GM18498 (cell line): ENCODE measurements at regions not wholly inside any gene's neighbourhood (a gene's known extent, or its start where the extent isn't known, plus 50 kb on each side); places are given as distances from the start of the nearest gene placed in this dataset.

Source experiments
- ATAC-seq: cut with Tn5 transposase; IDR thresholded peaks from one replicate; pipeline ENCODE4 v1.9.1; 2021; ENCODE audit warnings: mild to moderate bottlenecking, moderate library complexity; ENCODE audit not compliant: unreplicated experiment

DNA sequence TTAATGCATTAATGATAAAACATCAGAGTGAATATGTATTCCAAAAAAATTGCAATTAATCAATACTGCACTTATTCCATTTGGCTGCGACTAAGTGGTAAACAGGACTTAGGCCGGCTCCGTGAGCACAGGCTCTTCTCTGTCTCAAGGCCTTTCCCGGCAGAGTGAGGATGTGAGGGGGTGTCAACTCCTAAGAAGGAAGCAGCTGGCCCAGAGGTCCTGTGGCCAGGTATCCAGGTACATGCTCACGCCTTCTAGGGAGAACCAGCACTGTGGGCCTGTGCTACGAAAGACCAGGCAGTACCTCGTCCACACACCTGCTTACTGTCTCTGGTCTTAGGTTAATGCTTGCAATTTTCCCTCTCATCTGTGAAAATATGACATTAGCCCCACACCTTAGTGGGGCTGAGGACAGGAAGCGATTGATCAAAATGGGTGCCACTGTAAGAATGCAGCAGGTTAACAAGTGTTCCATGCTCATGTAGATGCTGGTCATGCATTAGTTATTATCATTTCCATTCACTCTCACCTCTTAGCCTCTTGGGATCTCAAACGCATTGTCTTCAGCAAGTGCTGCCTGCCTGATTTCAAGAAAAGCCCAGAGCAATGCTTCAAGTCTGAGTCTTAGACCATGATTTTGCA is 175.3 kb downstream of the ABHD5 start:
- ATAC-seq, result no peak

DNA sequence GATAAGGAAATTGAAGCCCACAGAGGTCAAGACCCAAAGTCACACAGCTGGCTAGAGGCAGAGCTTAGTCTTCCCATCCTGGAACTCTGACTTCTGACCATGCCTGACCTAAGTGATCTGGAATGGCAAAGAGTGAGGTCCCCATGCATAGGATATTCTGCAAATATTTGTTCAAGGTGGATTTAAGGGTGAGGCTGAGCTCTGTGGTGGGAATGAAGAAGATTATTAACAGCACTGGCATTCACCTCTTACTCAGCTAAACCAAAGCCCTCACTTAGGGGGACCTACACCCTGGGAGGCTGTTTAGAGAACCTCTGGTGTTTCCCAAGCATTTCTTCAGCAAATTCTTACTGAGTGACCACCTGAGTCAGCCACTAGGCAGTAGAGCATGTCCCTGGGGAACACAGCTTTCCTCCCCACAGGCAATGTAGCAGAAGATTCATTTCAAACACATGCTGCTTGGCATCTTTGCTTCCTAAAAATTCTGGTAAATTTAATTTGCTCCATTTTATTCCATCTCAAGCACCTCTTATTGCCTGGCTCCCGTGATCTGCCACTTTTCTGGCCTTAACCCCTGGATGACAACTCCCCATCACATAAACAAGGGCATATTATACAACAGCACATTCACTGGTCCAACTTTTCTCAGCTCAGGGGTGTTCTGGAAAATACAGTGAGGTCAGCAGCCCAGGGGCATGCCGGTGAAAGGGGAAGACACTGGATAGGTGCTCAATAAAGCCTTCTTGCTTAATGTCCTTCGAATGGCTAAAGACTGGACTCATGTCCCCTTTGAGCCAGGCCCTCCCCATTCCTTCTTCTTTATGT is 176.0 kb downstream of the ABHD5 start:
- ATAC-seq, result no peak

DNA sequence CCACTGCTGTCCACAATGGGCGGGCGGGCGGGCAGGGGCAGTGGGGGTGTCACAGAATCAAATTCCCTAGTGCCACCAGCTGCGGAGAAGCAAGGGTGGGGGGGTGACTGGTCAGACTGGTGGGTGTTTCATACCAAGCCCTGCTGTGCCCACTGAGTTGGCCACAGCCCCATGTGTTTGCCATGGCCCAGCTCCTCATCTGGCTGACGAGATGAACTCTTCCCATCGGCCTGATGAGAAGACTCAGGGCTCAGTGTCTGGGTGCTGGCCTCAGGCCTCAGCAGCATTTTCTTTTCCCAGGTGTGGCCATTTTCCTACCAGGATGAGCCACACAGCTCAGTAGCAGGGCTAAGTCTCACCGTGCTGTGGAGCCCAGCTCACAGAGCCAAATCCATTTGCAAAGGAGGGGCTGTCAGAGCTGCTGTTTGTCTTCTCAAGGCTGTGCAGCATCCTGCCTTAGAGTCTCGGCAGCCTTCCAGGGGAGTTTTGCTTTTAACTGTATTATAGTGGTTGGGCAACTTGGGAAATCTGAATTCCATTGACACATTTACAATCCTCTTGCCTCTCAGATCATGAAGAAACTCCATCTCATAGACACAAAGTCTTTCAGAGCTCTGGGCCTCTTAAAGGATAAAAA is 176.8 kb downstream of the ABHD5 start:
- ATAC-seq, result no peak

DNA sequence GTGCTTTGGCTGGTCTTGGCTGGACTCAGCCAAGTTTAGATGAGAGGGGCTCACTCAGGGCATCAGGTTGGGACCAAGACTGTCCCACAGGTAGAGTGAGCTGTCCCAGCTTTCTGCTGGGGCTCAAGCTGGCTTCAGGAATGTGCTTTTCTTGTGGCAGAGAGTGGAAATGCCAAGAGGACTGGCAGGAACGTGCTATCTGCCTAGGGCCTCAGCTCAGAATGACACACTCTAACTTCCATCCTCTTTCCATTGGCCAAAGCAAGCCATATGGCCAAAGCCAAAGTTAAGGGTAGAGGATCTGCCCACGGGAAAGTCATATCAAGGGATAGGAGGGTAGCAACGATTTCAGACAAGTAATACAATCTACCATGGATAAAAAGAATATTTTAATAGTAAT is 178.8 kb downstream of the ABHD5 start:
- ATAC-seq, result no peak

DNA sequence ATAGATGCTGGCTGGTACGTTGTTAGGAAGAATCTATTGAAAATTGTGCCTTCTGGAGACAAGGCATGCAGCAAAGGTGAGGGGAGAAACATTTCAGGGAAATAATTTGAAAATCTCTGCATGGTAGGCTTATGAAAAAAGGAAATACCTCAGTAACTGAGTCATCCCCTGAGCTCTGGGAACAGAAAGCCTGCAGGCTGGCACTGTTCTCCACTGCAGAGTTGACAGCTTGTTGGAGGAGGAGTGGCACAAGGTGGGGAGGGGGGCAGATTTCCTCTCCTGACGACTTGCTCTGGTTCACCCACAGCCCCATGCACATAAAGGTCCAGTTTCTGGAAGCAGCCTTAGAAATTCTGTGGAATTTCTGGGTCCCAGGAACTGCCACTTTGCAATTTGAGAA is 179.4 kb downstream of the ABHD5 start:
- no peak for ATAC-seq

DNA sequence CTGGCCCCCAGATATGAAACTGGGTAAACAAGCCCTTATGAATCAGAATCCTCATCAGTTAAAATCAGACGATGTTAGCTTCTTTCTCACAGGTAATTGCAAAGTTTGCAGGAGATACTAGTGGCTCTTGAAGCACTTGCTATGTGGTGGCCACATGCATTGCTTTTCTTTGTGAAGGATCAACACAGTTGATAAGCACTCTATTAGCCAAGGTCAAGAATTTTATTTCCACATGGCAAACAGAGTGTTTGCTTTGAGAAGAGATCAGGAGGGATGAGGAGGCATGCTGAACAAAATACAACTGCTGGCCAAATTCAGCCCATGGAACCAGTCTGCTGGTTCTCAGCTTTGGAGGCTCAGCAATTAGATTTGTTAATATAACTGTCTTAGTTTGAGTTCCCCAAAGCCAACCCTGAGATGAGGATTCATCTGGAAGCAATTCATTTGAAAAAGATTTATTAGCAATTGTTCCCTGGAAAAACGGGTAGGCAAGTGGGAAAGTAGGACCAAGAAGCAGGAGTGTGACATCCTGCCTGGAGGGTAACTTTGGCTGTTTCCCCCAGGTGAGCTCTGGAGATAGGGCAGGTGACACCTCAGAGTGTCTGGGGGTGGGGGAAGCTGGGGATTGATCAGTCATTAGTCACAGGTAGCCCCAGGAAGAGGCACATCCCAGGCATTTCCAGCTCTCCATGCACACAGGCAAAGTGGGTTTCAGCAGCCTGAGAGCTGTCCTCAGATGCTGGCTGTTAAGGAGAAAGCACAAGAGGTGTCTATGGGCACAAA is 180.3 kb downstream of the ABHD5 start:
- no peak for ATAC-seq

DNA sequence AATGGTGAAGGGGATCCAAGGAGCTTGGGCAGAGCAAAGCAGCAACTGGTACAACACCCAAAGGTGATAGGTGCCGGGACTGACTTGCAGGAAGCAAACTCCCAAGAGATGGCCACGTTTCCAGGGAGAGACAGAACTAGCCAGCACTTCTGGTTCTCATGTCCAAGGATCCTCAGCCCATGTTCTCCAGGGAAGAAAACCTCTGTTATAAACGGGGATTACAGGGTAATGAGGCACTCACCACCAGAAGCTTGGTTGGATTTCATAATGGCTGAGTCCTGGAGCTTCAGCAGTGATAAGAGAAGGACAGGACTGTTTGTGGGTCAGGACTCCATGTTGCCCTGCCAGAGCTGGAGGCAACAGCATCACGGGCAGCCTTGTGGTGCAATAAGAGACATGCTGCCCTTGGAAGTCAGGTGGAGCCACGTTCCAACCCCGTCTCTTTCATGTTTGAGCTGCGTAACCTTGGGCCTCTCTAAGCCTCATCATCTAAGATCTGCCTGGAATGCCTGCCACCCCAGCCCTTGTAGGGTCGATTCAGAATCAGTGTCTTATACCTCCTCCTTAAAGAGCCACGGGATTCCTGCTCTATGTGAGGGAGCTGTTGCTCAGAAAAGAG is 181.0 kb downstream of the ABHD5 start:
- ATAC-seq, result no peak

DNA sequence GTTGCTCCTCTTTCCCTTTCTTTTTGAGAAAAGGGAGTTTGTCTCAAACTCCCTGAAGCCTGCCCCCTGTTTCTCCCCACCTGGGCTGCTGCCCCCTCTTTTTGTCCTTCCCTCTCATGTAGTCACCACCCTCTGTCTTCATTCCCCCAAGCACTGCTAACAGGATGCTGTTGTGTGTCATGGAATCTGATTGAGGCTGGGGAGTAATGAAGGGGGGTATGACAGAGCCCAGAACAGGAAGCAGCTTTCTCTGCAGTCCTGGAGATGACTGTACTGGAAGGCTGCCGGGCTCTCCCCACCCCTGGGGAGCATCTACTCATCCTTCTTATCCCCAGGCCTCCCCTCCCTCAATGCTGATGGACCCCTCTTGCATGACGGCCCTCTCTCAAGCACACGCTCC is 181.6 kb downstream of the ABHD5 start:
- no peak for ATAC-seq

DNA sequence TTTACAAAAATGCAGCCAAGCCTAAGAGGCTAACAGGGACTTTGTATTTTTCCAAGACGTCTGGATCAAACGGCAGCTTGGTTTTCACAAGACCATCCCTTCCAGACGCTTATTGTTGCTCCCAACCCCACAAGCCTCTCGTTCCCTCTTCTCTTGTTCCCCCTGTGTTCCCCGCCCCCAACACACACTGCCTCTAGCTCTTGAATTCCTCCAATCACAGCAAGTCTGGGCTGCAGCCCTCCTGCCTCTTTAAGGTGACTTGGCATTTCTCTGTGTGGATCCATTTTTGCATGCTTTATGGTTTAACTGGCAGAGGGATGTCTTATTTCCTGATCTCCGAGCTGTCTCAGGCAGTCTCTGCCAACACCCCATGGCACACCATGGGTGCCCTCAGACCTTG is 182.2 kb downstream of the ABHD5 start:
- no peak for ATAC-seq

DNA sequence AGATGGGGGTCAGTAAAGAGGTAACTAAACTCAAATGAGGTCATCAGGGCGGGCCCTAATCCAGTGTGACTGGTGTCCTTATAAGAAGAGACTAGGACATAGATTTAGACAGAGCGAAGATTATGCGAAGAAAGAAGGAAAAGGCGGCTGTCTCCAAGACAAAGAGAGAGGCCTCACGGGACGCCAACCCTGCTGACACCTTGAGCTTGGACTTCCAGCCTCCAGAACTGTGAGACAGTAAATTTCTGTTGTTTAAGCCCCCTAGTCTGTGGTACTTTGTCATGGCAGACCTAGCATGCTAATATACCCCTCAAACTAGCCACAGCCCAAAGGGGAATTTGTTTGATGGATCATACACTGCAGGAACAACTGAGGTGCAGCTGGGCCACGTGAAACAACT is 183.0 kb downstream of the ABHD5 start:
- ATAC-seq, result no peak

DNA sequence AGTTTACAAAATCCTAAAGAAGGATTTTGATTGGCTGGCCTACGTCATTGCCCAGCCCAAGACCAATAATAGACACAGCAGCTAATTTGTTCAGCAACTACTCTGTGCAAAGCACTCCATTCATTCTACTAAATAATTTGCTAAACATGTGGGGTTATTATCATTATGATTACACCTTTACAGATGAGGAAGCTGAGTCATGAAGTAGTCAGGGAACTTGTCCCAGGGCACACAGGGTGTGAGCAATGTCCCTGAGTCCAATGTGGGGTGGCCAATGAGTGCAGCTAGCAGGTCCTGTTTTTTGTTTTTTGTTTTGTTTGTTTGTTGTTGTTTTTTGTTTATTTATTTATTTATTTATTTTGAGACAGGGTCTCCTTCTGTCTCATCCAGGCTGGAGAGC is 183.6 kb downstream of the ABHD5 start:
- ATAC-seq, result no peak

DNA sequence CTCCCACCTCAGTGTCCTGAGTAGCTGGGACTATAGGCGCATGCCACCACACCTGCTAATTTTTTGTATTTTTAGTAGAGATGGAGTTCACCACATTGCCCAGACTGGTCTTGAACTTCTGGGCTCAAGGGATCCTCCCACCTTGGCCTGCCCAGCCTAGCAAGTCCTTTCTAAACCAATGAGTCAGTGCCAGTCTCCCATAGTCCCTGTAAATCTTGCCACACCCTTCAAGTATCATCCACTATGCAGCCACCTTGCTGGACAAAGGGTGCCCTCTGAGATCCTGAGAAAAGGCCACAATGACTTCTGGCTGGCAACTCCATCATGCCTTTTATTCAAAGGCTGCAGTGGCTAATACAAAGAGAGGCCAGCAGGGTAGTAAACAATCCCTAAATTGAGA is 184.0 kb downstream of the ABHD5 start:
- ATAC-seq, result no peak

DNA sequence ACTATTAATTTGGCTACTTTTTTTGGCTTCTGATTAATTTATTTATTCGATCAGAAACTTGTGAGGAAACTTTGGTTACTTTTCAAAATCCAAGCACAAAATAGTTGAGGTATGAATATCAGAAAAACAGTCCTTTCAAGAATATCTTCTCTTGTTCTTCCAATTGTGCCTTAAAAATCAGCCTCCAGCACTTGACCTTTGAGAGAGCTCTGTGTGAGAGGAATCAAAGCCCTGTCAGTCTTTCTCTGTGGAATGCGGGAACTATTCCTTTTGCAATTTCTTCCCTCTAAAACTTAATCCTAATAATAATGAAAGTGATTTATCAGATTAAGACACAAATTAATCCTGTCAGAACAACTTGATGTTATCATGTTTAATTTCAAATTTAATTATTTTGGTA is 185.9 kb downstream of the ABHD5 start:
- no peak for ATAC-seq

DNA sequence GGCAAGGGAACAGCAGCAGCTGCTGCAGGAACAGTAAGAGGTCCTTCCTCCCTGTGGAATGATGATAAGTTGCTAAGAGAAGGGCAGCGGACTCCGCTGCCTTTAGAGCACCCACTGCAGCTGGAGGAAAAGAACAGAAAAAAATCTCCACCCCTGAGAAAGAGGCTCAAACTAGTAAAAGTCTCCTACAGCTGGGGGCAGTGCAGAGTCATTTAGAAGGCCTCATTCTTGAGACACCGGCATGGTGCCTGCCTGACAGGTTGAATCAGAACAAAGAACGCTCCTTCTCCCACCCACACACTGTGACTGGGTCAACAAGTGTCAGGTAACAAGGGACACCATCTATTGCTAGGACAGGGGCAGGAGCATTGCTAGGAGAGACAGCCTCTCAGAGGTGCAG is 188.4 kb downstream of the ABHD5 start:
- ATAC-seq, result no peak

DNA sequence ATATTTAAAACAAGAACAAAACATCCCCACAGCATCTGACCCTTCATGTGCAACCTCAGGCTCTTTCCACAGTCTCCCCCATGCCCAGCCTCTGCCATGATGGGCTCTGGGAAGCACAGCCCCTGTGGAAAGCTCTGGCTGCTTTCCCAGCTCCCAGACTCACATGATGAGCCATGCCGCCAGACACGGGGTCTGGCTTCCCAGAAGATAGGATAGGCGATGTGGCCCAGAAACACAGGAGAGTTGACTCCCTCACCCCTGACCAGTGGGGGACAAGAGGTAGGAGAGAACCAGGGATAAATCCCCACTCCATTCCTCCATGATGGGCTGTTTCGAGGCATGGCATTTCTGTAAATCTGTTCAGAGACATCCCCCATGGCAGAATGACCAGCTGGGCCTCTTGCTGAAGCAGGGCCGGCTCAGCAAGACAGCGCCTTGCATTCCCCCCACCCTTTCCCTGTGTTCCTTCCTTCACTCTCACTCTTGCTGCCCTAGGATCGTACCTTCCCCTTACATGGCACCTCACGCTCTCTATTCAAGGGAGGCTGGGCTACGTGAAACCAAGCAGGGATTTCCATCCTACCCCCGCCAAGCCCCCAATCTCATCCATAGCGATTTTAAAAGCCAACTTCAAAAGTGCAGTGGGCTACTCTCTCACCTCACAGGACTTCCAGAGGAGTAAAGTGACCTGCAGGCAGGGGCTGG is 192.4 kb downstream of the ABHD5 start:
- no peak for ATAC-seq

DNA sequence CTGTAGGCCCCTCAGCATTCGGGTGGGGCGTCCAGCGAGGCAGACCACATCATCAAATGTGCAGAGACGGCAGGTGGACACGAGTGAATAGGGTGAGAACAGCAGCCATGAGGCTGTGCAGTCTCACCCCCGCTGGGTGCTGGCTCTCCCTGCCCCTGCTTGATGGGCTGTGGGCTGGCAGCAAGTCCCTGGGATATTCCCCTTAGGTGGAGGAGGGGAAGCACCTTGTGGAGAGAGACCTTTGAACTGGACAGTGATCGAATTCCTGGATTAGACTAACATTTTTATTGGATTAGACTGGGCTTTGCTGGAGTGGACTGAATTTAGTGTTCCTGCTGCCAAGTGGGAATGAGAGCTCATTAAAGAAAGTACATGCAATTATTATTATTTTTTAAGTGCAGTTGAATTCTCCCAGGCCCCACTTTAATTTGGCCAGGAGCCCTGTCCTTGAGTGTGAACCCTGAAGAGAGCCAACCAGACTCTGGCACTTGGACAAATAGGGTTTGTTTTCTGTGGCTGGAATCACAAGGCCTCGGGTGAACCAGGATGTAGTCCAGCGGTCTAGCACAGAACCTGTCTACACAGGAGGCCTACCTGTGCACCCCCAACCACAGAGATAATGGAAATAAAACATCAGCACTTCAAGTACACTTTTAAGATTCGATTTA is 193.1 kb downstream of the ABHD5 start:
- ATAC-seq, result no peak

DNA sequence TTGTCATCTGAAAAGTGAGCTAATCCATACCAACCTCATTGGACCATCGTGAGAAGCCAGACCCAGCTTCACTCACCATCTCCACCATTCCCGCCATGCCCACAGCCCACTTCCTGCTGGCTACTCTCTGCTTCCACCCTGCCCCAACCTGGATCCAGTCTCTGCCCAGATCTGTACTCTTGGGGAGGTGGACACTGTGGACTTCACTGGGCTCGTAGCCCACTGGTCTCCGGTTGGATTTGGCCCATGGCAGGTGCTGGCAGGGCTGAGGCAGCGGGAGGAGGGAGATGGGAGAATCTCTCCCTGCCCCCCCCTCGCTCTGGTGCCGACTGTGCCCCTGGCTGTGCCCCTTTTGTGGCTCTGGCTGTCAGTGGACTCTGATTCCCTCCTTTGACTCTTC is 193.8 kb downstream of the ABHD5 start:
- ATAC-seq, result no peak

DNA sequence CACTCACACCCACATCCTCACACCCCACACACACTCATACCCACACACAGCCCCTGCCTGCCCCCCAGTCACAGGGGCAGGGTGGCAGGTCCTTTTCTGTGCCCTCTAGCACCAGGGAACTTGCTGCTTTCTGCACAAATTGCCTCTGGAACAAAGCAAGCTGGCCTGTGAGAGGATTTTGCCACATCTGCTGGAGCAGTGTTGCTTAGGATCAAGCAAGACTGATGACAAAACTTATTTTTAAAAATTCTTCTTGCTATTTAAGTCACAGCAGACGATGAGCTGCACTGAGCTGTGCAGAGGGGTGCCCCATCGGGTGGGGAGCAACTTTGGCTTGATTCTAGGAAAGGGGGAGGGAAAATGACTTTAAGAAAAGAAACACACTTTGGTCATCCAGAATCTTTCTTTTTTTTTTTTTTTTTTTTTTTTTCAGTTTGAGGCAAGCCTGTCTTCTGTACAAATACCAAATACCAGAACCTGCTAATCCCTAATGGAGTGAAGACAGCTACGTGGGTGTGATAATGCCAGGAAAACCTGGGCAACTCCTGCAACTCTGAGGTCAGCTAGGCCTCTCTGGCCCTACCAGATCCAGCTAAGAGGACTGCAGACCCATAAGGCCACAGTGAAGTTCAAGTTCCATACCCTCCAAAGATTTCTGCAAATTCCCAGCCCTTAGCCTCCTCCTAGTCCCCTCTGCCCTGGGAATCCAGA is 195.3 kb downstream of the ABHD5 start:
- ATAC-seq, result no peak

DNA sequence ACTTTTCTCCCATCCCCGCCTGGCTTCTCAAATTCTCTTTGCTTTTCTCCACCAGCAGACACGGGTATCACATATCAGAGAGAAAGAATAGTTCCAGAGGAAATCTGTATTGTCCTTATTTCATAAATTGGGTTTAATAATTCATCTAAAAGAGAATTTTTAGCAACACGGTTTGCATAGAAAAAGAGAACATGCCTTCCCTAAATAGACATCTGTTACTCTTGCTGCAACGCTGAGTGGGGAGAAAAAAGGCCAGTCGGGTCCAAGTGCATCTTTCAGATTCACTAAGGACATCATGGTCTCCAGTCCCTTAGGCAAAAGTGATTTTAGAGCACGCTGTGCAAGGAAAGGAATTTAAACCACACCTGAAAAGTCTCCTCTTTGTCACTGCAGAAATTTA is 201.3 kb downstream of the ABHD5 start:
- ATAC-seq, result no peak
